ENCODE measurements at regions not wholly inside any gene's neighbourhood (a gene's known extent, or its start where the extent isn't known, plus 50 kb on each side); places are given as distances from the start of the nearest gene placed in this dataset.

GRCh38 chr3:5442106-5442785, 254.7 kb downstream of the EDEM1 start (continued):
- TF ChIP-seq REST (IDR thresholded peaks at IDR 0.05; ENCODE audit: borderline replicate concordance) (peak; percentile 16; the same call in 1 of the 2 replicates), REST (CRISPR knock-in tag; IDR thresholded peaks at IDR 0.05; ENCODE audit: low read depth) (no peak), HDGF (IDR thresholded peaks at IDR 0.05) (no peak), EHMT2 (IDR thresholded peaks at IDR 0.05) (peak; percentile 87), PTTG1 (tag; IDR thresholded peaks at IDR 0.05; ENCODE audit: low read depth) (peak; percentile 9; the same call in 1 of the 2 replicates), SRSF9 (IDR thresholded peaks at IDR 0.05; ENCODE audit: borderline replicate concordance, low read depth, low read length) (no peak), ZHX1 (conservative IDR thresholded peaks at IDR 0.05; ENCODE audit: low read length) (no peak), THAP7 (CRISPR knock-in tag; IDR thresholded peaks at IDR 0.05) (no peak), USF2 (CRISPR knock-in tag; IDR thresholded peaks at IDR 0.05) (no peak), CHAMP1 (IDR thresholded peaks at IDR 0.05) (peak; percentile 62), SRSF1 (IDR thresholded peaks at IDR 0.05; ENCODE audit: low read depth, low read length) (no peak)
